Urothelium cell line (cell line): ENCODE measurements at regions not wholly inside any gene's neighbourhood (a gene's known extent, or its start where the extent isn't known, plus 50 kb on each side); places are given as distances from the start of the nearest gene placed in this dataset.
"Not testable (repeated sequence)": the region's sequence is repeated elsewhere in the genome, so short reads cannot be mapped to it uniquely, and the experiment has no call there.

Experiments
- DNase-seq: peaks from one replicate; pipeline ENCODE4 v3.0.0; 2011; ENCODE audit warnings: low spot score, mixed read lengths
- FAIRE-seq: peaks from 2 replicates; lab custom pipeline; 2011; peaks lifted over from hg19 to GRCh38; lab: Jason Lieb, UNC

DNA sequence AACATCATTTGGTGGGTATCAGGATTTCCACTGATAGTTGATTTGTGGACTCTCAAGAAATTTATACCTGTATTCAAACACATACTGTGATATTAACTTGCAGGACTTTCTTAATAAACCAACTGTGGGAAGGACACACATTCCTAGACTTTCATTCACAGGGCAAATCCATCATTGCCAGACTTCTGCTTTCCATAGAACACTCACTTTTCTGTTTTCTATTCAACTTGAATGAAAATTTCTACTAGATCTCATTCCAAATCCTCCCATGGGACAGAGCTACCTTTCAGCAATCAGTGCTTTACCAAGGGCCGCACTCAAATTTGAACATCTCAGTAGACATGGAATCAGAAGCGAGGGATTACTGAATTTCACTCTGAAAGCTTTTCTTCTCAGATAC is 612.5 kb downstream of the IRS1 start:
- DNase-seq (no peak), FAIRE-seq (no peak)

DNA sequence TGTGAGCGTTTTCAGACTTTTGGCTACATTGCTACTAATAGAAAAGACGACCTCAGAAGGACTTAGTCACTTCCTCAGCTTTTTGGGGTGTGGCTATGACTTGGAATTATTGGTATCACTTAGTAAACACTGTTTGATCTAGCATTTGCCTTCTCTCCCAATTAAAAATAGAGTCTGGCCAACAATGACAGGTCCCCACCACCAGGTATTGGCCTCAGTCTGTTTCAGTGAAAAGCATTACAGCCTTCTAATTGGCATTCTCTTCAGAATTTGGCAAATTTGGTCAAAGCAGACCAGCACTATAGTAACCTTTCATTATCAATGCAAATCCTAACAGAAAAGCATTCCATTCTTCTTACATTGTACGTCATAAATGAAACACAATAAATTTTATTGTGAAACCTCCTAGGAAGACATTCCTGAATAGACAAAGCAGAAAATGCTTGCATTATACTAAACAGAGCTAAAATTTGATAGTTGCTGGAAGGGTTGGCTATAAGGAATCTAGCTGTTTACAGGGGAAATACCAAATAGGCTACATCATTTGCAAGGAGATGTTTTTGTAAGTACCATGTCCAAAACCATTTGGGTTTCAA is 613.9 kb downstream of the IRS1 start:
- FAIRE-seq (no peak), DNase-seq (peak; percentile 54)

DNA sequence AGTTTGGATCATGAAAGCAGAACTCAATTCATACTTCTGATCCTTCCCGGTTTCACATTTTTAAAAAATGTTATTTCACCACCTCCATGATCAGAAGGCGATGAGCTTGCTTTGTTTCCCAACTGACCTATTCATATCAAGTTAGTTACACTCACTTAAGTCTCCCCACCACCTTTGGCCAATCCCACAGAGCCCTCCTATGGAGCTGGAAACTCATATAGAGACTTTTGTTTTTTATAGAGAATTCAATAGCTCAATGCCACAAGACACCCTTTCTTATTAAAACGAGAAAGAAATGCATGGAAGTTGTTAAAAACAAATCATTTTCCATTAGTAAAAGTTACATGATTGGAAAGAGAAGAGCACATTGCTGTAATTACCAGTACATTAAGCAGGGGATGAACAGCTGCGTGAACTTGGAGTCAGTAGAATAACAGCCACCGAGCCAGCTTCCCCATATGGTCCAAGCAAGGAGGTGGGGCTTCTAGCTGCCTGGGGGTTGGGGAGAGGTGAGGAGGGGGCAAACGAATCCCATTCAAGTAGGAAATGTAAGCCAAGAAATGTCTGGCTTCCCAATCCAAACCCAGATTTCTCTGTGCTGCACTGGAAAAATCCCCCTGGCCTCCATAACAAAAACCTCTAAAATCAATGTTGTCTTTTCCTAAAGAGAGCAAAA is 614.5 kb downstream of the IRS1 start:
- DNase-seq (peak; percentile 54), FAIRE-seq (peak; percentile 37)

DNA sequence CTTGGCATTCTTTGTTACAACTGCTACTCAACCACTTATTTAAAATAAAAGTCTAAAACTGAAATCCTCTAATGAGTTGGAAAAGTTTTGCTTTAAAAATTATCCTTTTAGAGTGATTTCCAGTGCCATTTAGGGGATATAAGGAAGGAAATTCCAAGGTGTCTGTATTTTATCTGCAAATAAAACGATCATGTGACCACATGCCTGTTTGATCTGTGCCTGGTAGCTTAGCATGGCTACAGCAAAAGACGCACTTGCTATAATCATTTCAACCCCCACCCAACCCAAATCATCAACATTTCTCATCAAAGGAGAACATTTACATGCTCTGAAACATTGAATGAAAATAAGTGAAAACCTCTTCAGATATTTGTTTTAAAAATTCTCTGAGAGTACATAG is 615.1 kb downstream of the IRS1 start:
- no peak for DNase-seq
- FAIRE-seq = peak; percentile 5

DNA sequence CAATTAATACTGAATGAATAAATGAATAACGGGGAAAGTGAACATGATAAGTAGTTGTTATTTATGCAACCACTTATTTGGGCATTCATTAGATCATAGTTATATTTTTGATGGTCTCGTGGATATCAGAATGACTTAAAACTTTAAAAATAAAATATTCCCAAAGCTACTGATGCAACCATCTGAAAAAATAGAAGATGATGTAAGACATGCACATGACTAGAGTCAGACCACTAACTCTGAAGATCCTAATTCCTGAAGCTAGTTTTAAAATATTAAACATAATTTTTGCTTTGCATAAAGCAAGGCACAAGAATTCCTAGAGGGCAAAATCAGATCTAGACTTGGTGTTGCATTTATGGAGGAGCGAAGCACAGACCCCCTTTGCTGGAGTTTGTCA is 616.1 kb downstream of the IRS1 start:
- FAIRE-seq (no peak), DNase-seq (no peak)

DNA sequence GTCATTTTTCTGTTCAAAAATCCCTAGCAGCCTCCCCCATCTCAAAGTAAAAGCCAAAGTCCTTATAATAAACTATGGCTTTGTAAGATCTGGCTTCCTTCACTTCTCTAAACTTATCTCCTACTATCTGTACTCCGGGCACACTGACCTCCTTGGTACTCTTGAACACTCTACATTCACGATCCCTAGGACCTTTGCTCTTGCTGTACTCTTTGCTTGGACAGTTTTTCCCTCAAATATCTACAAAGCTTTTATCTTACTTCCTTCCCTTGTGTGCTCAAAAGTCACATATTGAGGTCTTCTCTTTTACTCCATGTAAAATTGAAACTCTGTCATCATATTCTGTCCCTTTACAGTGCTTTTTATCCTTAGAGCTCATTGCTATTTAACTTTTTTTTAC is 616.6 kb downstream of the IRS1 start:
- DNase-seq (no peak), FAIRE-seq (no peak)

DNA sequence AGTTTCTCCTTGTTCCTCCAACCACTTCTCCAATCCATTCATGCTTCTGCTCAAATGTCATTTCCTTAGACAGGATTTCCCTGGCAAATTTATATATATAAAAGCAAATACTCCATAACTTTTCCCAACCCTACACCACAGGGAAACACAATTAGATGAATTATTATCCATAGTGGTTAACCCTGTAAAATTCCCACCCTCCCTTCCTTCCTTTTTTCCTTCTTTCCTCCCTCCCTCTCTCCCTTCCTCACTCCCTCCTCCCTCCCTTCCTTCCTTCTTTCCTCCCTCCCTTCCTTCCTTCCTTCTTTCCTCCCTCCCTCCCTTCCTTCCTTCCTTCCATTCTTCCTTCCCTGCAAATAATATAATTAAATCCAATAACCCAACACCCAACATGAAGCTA is 617.7 kb downstream of the IRS1 start:
- DNase-seq (no peak), FAIRE-seq (no peak)

DNA sequence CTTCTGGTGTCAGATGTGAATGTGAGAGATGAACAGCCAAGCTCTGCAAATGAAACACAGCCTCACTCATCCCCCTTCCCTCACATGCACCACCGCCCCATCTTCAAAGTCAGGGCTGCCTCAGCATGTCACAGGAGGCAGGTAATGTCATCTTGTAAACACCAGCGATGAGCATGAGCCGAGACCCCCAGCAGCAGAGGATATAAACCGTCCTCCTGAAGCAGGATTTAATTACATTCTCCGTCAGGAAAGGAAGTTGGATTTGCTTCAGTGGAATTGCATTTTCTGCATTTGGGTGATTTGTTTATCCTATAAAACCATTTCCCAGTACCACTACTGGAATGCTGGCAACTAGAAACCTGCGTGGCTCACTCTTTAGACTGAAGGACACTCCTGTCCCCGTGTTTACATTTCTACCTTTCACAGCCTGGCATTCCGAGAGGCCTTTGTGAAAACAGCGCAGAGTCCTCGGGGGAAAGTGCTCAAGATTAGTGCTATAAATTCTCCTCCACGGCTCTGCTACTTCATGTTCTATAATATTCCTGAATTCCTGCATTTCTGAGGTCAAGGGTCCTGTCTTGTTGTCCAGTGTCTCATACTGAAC is 619.2 kb downstream of the IRS1 start:
- no peak for FAIRE-seq
- DNase-seq = no peak

DNA sequence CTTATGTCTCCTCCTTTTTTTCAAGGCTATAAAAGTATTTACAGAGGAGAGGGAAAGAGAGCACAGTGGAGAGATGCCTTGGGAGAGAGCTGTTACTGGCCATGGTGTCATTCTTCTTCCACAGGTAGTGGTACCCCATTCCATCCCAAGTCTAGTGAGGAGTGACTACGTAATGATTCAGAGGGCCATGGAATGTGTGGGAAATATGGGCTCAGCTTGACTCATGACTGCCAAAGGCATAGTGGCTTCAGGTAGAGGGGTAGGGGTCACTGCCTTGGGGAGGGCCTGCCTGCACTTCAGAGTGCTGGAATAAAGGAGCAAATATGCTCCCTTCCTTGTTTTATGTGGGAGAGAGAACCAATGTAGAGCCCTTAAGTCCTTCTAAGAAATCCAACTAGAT is 620.6 kb downstream of the IRS1 start:
- FAIRE-seq = no peak
- DNase-seq = no peak

DNA sequence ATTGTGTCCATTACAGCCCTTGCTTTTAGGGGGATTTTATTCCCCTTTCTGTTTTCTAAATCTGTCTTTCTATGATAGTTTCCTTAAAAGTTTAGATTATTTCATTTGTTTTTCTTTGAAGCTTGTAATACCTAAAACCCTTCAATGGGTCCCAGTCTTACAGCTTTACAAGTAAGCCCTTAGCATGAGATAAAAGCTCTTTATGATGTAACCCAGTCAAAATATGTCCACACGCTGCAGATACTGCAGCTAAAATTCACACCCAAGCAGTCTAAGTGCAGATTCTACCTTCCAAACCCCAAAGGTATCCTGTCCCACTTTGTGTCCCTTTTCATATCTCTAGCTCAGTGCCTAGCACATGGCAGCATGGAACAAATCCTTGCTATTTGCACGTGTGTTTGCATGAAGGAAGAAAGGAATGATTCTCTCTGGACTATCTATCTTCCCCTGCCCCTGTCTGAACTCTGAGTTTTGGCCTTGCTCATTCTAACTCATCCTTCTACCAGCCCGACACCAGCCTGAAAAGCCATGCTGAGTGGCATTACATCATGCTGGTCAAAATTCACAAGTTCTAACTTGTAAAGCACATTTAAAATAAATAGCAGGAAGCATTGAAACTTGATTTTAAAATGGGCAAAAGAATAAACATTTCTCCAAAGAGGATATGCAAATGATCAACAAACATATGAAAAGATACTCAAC is 623.2 kb downstream of the IRS1 start:
- DNase-seq = no peak
- FAIRE-seq = no peak

DNA sequence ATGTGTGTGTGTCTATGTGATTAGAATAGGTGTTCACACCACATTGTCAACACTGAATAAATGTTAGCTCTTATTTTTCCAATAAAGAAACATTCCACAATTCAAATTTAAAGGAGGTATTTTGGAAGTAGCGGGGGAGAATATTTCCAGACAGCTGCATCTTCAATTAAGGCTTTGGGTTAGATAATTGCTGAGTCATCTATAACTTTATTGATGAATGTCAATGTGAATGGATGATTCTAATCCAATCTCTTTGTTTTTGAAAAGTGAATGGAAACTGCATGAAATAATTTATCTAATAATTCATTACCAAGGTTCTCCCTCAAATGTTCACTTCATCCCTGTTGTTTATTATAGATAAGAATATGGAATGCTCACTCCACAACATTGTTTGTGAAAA is 625.2 kb downstream of the IRS1 start:
- DNase-seq = no peak
- no peak for FAIRE-seq

DNA sequence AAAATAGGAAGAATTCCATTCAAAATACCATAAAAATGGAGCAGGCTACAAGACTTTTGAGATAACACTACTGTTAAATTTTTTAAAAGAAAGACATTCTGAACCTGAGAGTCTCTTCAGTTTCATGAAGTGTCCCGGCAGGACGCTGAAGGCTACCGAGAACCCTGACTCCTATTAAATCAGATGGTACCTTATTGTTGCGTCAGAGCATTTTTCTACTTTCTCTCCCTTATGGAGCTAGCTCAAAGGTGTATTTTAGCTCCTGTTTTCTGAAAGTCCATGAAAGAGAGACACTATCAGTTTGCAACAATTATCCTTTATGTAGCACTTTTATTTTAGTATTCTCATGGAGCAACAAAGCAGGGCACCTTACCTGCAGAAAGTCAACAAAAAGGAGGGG is 626.7 kb downstream of the IRS1 start:
- FAIRE-seq (no peak), DNase-seq (no peak)

DNA sequence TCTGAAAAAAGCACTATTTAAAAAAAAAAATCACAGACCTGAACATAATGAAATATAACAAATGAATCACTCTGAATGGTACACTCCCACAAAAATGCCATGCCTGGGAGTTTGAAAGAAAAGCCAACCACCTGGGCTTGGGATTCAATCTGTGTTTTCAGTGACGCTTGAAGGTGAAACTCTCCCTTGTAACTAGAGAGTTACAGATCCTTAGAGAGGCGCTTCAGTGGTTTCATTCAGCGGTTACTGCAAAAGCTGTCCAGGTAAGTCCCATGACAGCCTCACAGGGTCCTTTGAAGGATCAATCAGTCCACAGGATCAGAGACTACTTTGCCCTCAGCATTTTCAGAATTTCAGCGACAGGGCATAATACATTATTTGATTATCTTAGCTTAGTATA is 627.3 kb downstream of the IRS1 start:
- DNase-seq (no peak), FAIRE-seq (no peak)

DNA sequence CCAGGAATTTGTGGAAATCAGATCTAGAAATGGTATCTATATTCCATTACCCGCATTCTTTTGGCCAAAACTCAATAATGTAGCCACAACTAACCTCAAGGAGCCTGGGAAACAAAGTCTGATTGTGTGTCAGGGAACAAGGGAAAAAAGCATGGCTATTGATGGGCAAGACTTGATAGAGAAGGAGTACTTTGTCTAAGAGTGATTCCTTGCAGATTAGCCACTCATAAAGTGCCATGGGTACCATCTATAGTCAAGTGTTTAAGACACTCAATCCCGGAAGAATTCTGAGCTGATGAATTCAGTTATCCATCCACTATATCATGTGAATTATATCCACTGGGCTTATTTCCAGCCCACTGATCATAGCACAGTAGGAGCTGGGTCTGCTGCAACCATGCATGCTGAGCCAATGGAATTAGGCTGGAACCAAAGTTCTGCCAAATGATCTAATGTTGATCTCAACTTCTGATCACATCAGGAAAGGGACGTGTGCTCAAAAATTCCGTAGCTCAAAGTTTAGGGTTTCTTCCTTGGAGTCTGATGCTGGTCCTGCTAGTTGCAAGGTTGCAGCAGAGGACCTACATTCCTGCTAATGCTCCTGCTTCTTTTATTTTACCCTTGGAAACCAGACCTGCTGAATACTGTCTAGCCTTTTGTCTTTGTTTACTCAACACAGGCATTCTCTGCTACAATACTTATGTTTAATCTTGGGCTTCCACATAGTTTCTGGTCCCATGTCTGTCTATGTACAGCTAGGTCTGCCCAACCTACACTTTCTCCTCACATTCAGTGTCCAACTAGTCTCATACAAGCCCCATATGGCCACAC is 629.7 kb downstream of the IRS1 start:
- no peak for FAIRE-seq

DNA sequence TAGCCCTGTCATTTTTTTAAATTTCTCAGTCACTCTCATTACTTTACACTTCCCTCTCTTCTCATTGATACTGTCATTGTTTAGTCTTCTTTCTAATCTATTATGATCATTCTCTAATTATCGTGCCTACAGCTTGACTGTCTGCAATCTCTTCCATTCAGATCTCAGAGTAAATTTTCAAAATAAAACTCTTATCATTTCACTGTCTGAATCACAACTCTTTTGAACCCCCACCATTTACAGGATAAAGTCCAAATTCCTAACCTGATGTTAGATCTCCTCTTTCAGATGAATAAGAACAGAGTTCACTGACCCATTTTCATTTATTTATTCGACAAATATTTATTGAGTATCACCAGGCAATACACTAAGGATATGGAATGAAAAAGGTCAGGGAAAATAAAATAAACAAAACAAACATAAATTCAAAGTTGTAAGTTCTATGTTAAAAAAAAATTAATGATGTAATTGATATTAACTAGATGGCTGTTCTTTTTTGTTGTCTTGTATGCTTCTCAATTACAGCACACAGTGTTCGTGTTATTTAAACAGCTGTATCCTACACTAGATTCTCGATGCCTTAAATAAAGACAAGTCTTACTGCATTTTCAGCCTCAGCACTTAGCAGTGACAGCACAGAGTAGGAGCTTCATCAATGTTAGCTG is 631.0 kb downstream of the IRS1 start:
- FAIRE-seq = no peak

More for the DNA sequence above, 629.7 kb downstream of the IRS1 start:
- no peak for DNase-seq

DNA sequence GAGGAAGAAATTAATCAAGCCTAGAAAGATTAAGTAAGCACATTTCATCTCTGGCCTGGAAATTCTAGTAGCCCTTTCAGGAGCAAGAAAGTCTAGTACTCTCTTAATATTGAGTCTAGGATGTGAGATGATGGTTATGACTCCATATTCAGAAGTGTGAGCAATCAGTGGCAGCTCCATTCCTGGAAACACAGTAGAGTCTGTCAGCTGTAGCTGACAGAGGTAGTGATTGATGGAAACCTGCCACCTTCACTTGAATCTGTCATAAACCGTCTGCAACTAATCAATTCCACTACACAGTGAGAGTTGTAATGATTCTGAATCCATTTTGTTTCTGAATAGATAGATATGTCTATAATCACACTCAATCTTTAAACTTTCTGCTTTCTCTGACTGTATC is 635.1 kb downstream of the IRS1 start:
- no peak for FAIRE-seq
- no peak for DNase-seq

More for the DNA sequence above, 631.0 kb downstream of the IRS1 start:
- DNase-seq = no peak

DNA sequence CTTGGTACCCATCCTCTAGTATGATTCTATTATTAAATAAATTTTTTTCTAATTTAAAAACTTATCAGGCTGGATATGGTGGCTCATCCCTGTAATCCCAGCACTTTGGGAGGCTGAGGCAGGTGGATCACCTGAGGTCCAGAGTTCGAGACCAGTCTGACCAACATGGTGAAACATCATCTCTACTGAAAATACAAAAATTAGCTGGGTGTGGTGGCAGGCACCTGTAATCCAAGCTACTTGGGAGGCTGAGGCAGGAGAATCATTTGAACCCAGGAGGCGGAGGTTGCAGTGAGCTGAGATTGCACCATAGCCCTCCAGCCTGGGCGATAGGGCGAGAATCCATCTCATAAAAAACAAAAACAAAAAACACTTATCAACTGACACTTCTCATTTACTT is 639.0 kb downstream of the IRS1 start:
- DNase-seq, FAIRE-seq: not testable (repeated sequence)

DNA sequence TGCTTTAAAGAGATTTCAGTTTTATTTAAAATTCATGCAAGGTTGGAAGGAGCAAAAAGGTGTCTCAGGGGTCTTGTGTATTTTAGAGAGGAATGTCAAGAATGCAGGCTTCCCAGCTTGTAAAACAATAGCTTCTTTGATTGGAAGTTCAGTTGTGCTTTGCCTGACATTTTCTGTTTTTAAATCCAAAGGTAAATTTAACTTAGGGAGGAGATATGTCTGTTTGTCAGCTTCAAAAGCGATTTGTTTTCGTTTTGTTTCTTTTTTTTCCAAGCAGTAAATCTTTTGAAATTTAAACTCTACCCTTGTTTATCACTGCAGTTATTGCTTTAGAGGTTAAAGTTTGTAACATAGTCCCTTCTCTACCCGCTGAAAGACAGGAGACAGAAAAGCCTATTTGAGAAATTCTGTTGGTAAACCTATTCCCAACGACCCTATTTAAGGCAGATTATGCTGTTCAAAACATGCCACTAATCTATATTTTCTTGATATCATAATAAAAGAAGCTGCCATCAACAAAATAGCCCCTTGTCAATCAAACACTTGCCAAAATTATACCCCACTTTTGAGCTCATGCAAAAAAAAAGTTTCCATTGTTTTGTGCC is 639.6 kb downstream of the IRS1 start:
- FAIRE-seq = no peak
- peak; percentile 37 for DNase-seq

DNA sequence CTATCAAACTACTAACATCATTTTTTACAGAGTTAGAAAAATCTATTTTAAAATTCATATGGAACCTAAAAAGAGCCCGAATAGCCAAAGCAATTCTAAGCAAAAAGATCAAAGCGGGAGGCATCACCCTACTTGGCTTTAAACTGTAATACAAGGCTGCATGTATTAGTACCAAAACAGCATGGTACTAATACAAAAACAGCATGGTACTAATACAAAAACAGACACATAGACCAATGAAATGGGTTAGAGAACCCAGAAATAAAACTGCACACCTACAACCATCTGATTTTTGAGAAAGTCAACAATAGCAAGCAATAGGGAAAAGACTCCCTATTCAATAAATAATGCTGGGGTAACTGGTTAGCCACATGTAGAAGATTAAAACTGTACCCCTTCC is 640.7 kb downstream of the IRS1 start:
- FAIRE-seq (no peak), DNase-seq (no peak)

DNA sequence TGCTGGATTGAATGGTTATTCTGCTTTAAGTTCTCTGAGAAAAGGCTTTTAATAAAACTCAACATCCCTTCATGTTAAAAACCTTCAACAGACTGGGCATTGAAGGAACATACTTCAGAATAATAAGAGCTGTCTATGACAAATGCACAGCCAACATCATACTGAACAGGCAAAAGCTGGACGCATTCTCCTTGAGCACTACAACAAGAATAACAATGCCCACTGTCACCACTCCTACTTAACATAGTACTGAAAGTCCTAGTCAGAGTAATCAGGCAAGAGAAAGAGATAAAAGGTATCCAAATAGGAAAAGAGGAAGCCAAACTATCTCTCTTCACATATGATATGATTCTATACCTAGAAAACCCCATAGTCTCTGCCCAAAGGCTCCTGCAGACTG is 641.4 kb downstream of the IRS1 start:
- FAIRE-seq = no peak
- DNase-seq = no peak
